A549 (cell line): ENCODE measurements at regions not wholly inside any gene's neighbourhood (a gene's known extent, or its start where the extent isn't known, plus 50 kb on each side); places are given as distances from the start of the nearest gene placed in this dataset.

ENCODE experiments used
- CEBPB ChIP-seq, 2 experiments: fragments of >200 bp in 1 of 2; sonication (Bioruptor Twin) in 1 of 2; formaldehyde crosslinking in 1 of 2; IDR thresholded peaks; 2 replicates each; pipeline ENCODE4 v1.6.1; 2012 to 2016
- EP300 ChIP-seq, 2 experiments: fragments of >200 bp; sonication (Bioruptor Twin); formaldehyde crosslinking; IDR thresholded peaks; 2 replicates in 1 of 2; 3 replicates in 1 of 2; pipeline ENCODE4 v1.6.1; 2016 to 2017
- JUNB ChIP-seq: fragments of >200 bp; sonication (Bioruptor Twin); formaldehyde crosslinking; IDR thresholded peaks from 2 replicates; pipeline ENCODE4 v1.6.1; 2016
- MAFK ChIP-seq: fragments of 450-650 bp; IDR thresholded peaks from 2 replicates; pipeline ENCODE4 v1.6.1; 2014; ENCODE audit not compliant: partially characterized antibody
- TF ChIP-seq, protein P1 (sequence below): fragments of >200 bp; sonication (Bioruptor Twin); formaldehyde crosslinking; IDR thresholded peaks from 3 replicates; pipeline ENCODE4 v1.5.1; 2016
- TF ChIP-seq, protein P2 (sequence below): fragments of 200-600 bp; sonication (generic); IDR thresholded peaks from 2 replicates; pipeline ENCODE4 v1.6.1; 2016; ENCODE audit warnings: antibody characterized with exemption, mild to moderate bottlenecking, moderate library complexity
- TF ChIP-seq, protein P3 (sequence below): fragments of 150-350 bp; IDR thresholded peaks from 2 replicates; pipeline ENCODE4 v1.6.1; 2014; ENCODE audit warnings: low read depth, mild to moderate bottlenecking, low read length
- TF ChIP-seq, protein P4 (sequence below): fragments of 250-450 bp; sonication (Bioruptor Pico); IDR thresholded peaks from 2 replicates; pipeline ENCODE4 v1.5.0; 2021; ENCODE audit warnings: mild to moderate bottlenecking, moderate library complexity, borderline replicate concordance

DNA sequence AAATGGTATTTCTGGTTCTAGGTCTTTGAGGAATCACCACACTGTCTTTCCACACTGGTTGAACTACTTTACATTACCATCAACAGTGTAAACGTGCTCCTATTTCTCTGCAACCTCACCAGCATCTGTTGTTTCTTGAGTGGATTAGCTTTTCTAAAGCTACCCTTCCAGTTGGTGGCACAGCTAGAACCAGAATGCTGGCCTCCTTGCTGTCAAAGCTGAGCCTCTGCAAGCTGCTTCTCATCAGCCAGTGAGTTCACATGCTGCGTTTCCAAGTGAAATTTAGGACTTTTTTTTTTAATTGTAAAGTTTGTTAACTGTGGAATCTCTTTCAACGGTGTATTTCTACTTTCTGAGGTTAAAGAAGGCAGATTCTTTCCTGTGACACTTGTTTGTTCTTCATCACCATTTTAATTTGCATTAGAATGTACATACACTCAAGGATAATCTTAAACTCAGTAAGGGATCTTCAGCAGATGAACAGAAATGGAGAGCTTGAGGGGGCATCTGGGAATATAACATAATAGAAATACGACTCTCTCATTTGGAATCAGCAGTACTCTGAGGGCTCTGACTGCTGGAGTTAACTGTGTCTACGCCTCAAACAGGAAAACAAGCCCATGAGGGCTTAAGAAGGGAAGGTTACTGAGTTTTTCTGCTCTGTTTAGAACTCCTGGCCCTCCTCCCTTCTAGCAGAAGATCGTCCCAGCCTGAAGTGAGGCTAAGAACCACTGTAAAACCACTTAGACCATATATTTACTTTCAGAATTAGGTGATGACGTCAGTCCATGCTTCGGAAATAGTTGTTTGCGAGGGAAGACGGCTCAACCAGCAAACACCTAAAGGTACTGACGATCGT lies 148.4 kb upstream of the FAM20A start:
- TF ChIP-seq, protein P1, sequence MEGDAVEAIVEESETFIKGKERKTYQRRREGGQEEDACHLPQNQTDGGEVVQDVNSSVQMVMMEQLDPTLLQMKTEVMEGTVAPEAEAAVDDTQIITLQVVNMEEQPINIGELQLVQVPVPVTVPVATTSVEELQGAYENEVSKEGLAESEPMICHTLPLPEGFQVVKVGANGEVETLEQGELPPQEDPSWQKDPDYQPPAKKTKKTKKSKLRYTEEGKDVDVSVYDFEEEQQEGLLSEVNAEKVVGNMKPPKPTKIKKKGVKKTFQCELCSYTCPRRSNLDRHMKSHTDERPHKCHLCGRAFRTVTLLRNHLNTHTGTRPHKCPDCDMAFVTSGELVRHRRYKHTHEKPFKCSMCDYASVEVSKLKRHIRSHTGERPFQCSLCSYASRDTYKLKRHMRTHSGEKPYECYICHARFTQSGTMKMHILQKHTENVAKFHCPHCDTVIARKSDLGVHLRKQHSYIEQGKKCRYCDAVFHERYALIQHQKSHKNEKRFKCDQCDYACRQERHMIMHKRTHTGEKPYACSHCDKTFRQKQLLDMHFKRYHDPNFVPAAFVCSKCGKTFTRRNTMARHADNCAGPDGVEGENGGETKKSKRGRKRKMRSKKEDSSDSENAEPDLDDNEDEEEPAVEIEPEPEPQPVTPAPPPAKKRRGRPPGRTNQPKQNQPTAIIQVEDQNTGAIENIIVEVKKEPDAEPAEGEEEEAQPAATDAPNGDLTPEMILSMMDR, result no peak
- TF ChIP-seq CEBPB (IDR thresholded peaks at IDR 0.05) (no peak), EP300 (IDR thresholded peaks at IDR 0.05) (no peak), JUNB (no peak), MAFK (no peak)
- TF ChIP-seq, protein P2, sequence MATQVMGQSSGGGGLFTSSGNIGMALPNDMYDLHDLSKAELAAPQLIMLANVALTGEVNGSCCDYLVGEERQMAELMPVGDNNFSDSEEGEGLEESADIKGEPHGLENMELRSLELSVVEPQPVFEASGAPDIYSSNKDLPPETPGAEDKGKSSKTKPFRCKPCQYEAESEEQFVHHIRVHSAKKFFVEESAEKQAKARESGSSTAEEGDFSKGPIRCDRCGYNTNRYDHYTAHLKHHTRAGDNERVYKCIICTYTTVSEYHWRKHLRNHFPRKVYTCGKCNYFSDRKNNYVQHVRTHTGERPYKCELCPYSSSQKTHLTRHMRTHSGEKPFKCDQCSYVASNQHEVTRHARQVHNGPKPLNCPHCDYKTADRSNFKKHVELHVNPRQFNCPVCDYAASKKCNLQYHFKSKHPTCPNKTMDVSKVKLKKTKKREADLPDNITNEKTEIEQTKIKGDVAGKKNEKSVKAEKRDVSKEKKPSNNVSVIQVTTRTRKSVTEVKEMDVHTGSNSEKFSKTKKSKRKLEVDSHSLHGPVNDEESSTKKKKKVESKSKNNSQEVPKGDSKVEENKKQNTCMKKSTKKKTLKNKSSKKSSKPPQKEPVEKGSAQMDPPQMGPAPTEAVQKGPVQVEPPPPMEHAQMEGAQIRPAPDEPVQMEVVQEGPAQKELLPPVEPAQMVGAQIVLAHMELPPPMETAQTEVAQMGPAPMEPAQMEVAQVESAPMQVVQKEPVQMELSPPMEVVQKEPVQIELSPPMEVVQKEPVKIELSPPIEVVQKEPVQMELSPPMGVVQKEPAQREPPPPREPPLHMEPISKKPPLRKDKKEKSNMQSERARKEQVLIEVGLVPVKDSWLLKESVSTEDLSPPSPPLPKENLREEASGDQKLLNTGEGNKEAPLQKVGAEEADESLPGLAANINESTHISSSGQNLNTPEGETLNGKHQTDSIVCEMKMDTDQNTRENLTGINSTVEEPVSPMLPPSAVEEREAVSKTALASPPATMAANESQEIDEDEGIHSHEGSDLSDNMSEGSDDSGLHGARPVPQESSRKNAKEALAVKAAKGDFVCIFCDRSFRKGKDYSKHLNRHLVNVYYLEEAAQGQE, result no peak
- TF ChIP-seq, protein P3, sequence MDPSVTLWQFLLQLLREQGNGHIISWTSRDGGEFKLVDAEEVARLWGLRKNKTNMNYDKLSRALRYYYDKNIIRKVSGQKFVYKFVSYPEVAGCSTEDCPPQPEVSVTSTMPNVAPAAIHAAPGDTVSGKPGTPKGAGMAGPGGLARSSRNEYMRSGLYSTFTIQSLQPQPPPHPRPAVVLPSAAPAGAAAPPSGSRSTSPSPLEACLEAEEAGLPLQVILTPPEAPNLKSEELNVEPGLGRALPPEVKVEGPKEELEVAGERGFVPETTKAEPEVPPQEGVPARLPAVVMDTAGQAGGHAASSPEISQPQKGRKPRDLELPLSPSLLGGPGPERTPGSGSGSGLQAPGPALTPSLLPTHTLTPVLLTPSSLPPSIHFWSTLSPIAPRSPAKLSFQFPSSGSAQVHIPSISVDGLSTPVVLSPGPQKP, result no peak
- TF ChIP-seq, protein P4, sequence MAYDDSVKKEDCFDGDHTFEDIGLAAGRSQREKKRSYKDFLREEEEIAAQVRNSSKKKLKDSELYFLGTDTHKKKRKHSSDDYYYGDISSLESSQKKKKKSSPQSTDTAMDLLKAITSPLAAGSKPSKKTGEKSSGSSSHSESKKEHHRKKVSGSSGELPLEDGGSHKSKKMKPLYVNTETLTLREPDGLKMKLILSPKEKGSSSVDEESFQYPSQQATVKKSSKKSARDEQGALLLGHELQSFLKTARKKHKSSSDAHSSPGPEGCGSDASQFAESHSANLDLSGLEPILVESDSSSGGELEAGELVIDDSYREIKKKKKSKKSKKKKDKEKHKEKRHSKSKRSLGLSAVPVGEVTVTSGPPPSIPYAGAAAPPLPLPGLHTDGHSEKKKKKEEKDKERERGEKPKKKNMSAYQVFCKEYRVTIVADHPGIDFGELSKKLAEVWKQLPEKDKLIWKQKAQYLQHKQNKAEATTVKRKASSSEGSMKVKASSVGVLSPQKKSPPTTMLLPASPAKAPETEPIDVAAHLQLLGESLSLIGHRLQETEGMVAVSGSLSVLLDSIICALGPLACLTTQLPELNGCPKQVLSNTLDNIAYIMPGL (CRISPR knock-in tag), result no peak
